ENCODE measurements at regions not wholly inside any gene's neighbourhood (a gene's known extent, or its start where the extent isn't known, plus 50 kb on each side); places are given as distances from the start of the nearest gene placed in this dataset.

DNA sequence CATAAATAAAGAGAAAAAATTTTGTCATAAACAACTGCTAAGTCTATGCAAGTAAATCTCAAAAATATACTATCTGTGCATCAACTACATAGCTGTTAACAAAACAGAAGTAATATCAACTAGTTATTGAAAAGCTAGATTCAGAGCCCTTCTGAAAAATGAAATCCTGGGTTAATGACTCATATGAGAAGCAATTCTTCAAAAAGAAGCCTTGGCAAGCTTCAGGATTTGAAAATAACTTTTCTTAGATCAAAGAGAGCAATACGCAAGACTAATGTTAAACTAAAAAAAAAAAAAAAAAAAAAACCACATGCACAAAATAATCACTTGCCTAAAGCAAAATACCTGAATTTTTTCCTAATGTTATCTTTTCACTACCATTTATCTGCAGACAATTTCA is 566.1 kb upstream of the BOD1L1 start:
- 65% methylated on average over 1 of the region's 1 CpG for WGBS
- Histone ChIP-seq H3K9me3 (no peaks in the 10 kb centered on the region), H3K27ac (replicated peaks in 1 of 4) (no peak overlapping the region), H3K4me3 (no peak overlapping the region), H3K4me1 (no peaks in the 10 kb centered on the region), H3K27me3 (no peaks in the 10 kb centered on the region), H3K36me3 (no peaks in the 10 kb centered on the region)
- intact Hi-C loops (cut with DNase I) = no loop called here
- TF ChIP-seq EP300 (IDR thresholded peaks at IDR 0.05) (no peak), POLR2A (IDR thresholded peaks at IDR 0.05; ENCODE audit: low read depth) (no peak), POLR2AphosphoS5 (IDR thresholded peaks at IDR 0.05) (no peak), CTCF (IDR thresholded peaks at IDR 0.05) (no peak)
- DNase-seq (ENCODE audit: extremely low spot score) = no peak

GRCh38 chr4:14196131-14196530 is 568.6 kb upstream of the BOD1L1 start:
- Histone ChIP-seq H3K9me3 (no peaks in the 10 kb centered on the region), H3K4me3 (no peak overlapping the region), H3K36me3 (no peaks in the 10 kb centered on the region), H3K27me3 (no peaks in the 10 kb centered on the region), H3K4me1 (no peaks in the 10 kb centered on the region), H3K27ac (replicated peaks in 1 of 4) (no peak overlapping the region)
- WGBS = 15% methylated on average over 7 of the region's 7 CpGs
- intact Hi-C loops (cut with DNase I) = no loop called here
- TF ChIP-seq EP300 (IDR thresholded peaks at IDR 0.05) = no peak
- no peak for TF ChIP-seq POLR2AphosphoS5 (IDR thresholded peaks at IDR 0.05)
- TF ChIP-seq POLR2A (IDR thresholded peaks at IDR 0.05; ENCODE audit: low read depth) = no peak
- no peak for TF ChIP-seq CTCF (IDR thresholded peaks at IDR 0.05)
- DNase-seq (ENCODE audit: extremely low spot score) = no peak

DNA sequence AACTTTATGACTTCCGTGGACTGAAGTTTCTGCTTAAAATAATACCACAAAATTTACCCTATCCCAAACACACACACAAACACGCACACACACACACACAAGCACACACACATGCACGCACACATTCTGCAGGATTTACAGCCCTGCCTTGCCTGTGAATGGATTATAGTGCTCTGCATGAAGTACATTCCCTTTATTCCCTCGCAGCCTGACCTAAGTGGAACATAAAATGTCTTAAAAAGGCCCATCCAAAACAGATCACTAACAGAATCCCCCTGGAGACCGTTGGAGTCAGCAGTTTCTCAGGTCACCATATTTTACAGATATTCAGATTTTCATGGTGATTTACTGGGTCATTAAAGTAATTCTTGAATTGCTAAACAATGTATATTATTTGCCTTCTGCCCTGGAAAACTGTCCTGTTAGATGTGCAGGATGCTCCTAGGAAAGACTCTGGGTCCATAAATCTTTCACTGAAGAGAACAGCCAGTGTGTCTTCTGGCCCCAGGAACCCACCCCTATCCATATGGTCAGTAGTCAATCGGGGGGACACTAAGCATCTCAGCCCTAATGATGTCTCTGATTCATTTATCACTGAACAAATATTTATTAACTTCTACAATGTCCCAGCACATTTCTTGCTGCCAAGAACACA is 587.7 kb upstream of the BOD1L1 start:
- Histone ChIP-seq H3K4me3 (no peak overlapping the region), H3K36me3 (no peaks in the 10 kb centered on the region), H3K4me1 (no peaks in the 10 kb centered on the region), H3K27ac (replicated peaks in 1 of 4) (no peak overlapping the region), H3K9me3 (peaks cover 0 to 9% (median 7%) of the 10 kb centered on the region in 4 donors), H3K27me3 (no peaks in the 10 kb centered on the region)
- TF ChIP-seq EP300 (IDR thresholded peaks at IDR 0.05) = no peak
- no peak for TF ChIP-seq CTCF (IDR thresholded peaks at IDR 0.05)
- no peak for TF ChIP-seq POLR2AphosphoS5 (IDR thresholded peaks at IDR 0.05)
- TF ChIP-seq POLR2A (IDR thresholded peaks at IDR 0.05; ENCODE audit: low read depth) = no peak
- 80% methylated on average over 6 of the region's 6 CpGs for WGBS
- intact Hi-C loops (cut with DNase I) = no loop called here
- DNase-seq (ENCODE audit: extremely low spot score) = no peak

DNA sequence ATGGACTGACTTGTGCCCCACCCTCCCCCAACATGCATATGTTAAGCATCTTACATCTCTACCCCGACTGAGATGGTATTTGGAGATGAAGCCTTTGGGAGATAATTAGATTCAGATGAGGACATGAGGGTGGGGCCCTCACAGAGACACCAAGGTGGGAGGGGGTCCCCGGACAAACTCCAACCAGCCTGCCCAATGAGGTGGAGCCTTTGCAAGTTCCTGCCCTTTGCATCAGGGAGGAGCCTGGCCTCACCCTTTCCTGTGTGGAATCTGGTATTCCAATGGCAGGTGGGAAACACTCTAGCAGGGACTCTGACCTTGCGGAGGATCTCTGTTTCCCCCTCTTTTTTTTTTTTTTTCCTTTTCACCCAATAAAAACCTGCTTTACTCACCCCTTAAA is 589.9 kb upstream of the BOD1L1 start:
- Histone ChIP-seq H3K4me3 (no peak overlapping the region), H3K4me1 (no peaks in the 10 kb centered on the region), H3K27ac (replicated peaks in 1 of 4) (no peak overlapping the region), H3K27me3 (no peaks in the 10 kb centered on the region), H3K36me3 (no peaks in the 10 kb centered on the region), H3K9me3 (peaks cover 0 to 9% (median 6%) of the 10 kb centered on the region in 4 donors)
- no peak for DNase-seq (ENCODE audit: extremely low spot score)
- intact Hi-C loops (cut with DNase I) = no loop called here
- TF ChIP-seq POLR2A (IDR thresholded peaks at IDR 0.05; ENCODE audit: low read depth) (no peak), POLR2AphosphoS5 (IDR thresholded peaks at IDR 0.05) (no peak), EP300 (IDR thresholded peaks at IDR 0.05) (no peak), CTCF (IDR thresholded peaks at IDR 0.05) (no peak)
- WGBS = 88% methylated on average over 3 of the region's 3 CpGs

- Histone ChIP-seq H3K4me3 (no peak overlapping the region), H3K4me1 (peaks cover 0 to 6% (median 0%) of the 10 kb centered on the region in 4 donors), H3K27me3 (no peaks in the 10 kb centered on the region), H3K9me3 (no peaks in the 10 kb centered on the region), H3K36me3 (no peaks in the 10 kb centered on the region), H3K27ac (replicated peaks in 1 of 4) (no peak overlapping the region)
- intact Hi-C loops (cut with DNase I) = no loop called here
- WGBS = 87% methylated on average over 4 of the region's 4 CpGs
- TF ChIP-seq CTCF (IDR thresholded peaks at IDR 0.05) = no peak
- DNase-seq (ENCODE audit: extremely low spot score) = no peak
These were observed 591.1 kb upstream of the BOD1L1 start for GRCh38 chr4:14218641-14219040.

Measured in esophagus muscularis mucosa (tissue), 4 donors.